Activated naive CD4-positive, alpha-beta T cell treated with anti-CD3 and anti-CD28 coated beads for 36 hours (primary cell): ENCODE measurements at regions not wholly inside any gene's neighbourhood (a gene's known extent, or its start where the extent isn't known, plus 50 kb on each side); places are given as distances from the start of the nearest gene placed in this dataset.

Experiments used
- CTCF ChIA-PET: fragments of 350-600 bp; sonication (Branson Sonifier 250); formaldehyde crosslinking; loops from one replicate; lab custom pipeline; 2021; ENCODE audit warnings: antibody characterized with exemption; lab: Charles Lee
- DNase-seq: peaks from one replicate; pipeline ENCODE4 v3.0.0-alpha.2; 2020
- H3K27ac Mint-ChIP-seq: one replicate; pipeline ENCODE4 v1.8.0; 2021; ENCODE audit warnings: mild to moderate bottlenecking, mixed read lengths
- H3K27me3 Mint-ChIP-seq: one replicate; pipeline ENCODE4 v1.8.0; 2021; ENCODE audit warnings: low read depth, mixed read lengths
- H3K36me3 Mint-ChIP-seq: one replicate; pipeline ENCODE4 v1.8.0; 2021; ENCODE audit warnings: low read depth, mixed read lengths
- H3K4me1 Mint-ChIP-seq: one replicate; pipeline ENCODE4 v1.8.0; 2021; ENCODE audit warnings: low read depth, mixed read lengths
- H3K4me3 Mint-ChIP-seq: one replicate; pipeline ENCODE4 v1.8.0; 2021; ENCODE audit warnings: mild to moderate bottlenecking, moderate library complexity, mixed read lengths
- H3K9me3 Mint-ChIP-seq: one replicate; pipeline ENCODE4 v1.8.0; 2021; ENCODE audit warnings: mixed read lengths
- intact Hi-C: fragments of 100-400 bp; cut with micrococcal nuclease; formaldehyde crosslinking; loops from one replicate; pipeline ENCODE4 v1.15.1; 2023

DNA sequence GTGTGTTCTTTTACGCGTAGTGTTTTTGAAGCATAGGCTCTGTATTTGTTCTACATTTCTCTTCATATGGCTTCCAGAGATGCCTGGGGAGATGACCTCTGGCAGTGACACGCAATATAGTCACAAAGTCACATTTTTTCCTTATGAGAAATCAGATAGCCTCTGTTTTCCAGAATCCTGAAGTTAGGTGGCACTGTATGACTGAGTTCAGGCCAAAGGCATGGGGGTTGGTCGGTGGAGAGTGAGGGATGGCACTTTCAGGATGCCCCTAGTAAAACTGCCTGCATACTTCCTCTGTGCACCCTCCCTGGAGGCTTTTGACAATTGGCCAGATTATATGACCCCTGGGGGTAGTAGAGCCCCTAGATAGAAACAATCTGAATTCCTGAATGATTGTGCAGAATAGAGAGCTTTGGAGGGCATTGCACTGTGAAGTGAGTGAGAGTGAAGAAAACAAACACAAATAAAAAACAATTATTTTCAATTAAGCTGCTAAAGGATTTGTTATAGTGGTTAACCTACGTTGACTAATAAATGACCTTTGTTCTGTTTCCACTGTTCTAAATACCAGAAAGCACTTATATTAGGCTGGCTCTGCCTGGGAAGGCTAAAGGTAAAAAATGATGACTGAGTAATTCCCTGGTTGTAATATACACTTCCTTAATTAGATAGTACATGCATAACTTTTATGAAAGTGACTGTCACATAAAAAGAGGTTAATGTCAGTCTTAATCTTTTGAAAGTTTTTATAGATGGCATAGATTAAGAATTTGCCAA lies 1660.8 kb downstream of the PLA2G4A start:
- H3K9me3 Mint-ChIP-seq = peaks cover 4% of the 10 kb centered on the region
- CTCF ChIA-PET = no interaction called here
- no peaks in the 10 kb centered on the region for H3K4me1 Mint-ChIP-seq
- no peaks in the 10 kb centered on the region for H3K27me3 Mint-ChIP-seq
- no peak overlapping the region for H3K4me3 Mint-ChIP-seq
- H3K36me3 Mint-ChIP-seq = no peaks in the 10 kb centered on the region
- H3K27ac Mint-ChIP-seq = no peak overlapping the region
- intact Hi-C loops = no loop called here
- no peak for DNase-seq

DNA sequence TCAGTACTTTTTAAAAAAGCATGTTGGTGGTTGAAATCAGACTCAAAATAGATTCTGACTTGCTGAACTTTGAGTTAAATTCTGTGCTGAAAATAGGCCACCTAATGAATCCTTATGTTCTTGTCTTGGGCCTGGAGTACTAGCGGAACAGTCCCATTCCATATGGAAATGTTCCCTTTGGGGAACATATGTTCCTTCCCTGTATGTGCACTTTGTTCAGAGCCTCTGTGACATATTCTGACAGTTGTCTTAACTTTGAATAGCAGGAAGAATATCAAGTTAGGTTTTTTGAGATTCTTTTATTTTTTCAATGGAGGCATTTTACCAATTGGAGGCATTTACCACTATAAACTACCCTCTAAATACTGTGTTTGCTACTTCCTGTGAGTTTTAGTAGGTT lies 1667.8 kb downstream of the PLA2G4A start:
- peaks cover 14% of the 10 kb centered on the region for H3K9me3 Mint-ChIP-seq
- intact Hi-C loops = no loop called here
- no peaks in the 10 kb centered on the region for H3K4me1 Mint-ChIP-seq
- no peaks in the 10 kb centered on the region for H3K36me3 Mint-ChIP-seq
- CTCF ChIA-PET = no interaction called here
- H3K4me3 Mint-ChIP-seq = no peak overlapping the region
- no peaks in the 10 kb centered on the region for H3K27me3 Mint-ChIP-seq
- no peak overlapping the region for H3K27ac Mint-ChIP-seq
- no peak for DNase-seq

DNA sequence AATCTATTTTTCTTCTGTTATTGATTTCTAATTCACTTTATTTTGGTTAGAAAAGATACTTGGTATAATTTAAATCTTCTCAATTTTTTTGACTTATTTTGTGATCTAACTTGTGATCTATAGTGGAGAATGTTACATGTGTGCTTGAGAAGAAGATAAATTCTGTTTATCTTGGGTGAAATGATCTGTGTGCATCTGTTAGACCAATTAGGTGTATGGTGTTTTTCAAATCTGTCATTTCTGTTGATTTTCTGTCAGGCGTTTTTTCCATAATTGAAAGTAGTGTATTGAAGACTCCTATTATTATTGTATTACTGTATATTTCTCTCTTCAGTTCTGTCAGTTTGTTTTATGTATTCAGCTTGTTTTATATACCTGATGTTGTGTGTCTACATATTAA lies 1668.3 kb downstream of the PLA2G4A start:
- no peak for DNase-seq
- H3K27me3 Mint-ChIP-seq = no peaks in the 10 kb centered on the region
- H3K36me3 Mint-ChIP-seq = no peaks in the 10 kb centered on the region
- H3K9me3 Mint-ChIP-seq = peaks cover 11% of the 10 kb centered on the region
- no peaks in the 10 kb centered on the region for H3K4me1 Mint-ChIP-seq
- no peak overlapping the region for H3K27ac Mint-ChIP-seq
- intact Hi-C loops = no loop called here
- CTCF ChIA-PET = interaction anchor here (0.7 kb wide), 1 partner anchor 26 kb away, joined by 3 read pairs; no protein-coding TSS in a partner anchor
- H3K4me3 Mint-ChIP-seq = no peak overlapping the region

DNA sequence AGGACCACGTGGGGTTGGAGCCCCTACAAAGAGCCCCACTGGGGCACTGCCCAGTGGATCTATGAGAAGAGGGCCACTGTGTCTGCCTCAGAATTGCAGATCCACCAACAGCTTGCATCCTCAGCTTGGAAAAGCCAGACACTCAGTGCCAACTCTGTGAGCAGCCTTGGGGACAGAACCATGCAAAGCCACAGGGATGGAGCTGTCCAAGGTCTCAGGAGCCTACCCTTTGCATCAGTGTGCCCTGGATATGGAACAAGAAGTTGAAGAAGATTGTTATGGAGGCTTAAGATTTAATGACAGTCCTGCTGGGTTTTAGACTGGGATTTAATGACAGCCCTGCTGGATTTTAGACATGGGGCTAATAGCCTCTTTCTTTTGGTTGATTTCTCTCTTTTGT lies 1670.9 kb downstream of the PLA2G4A start:
- CTCF ChIA-PET = no interaction called here

DNA sequence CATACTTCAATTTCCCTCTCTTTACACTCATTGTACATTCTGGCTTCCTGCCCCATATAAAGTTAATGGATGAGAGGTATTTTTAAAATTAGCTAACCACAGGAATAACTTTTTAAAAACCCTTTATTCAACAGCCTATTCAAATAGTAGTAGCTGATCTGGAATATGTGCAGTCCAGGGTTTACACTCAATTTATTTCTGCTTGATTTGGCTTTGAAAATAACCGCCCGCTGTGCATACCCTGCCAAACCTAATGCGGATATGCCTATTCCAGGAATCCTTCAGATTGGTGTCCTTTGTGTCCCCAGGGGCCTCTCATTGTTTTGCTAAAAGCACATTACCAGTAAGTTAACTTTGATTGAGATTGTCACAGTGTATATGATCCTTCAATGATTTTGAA lies 1686.2 kb downstream of the PLA2G4A start:
- CTCF ChIA-PET = no interaction called here
- DNase-seq = no peak
- no peaks in the 10 kb centered on the region for H3K4me1 Mint-ChIP-seq
- no peaks in the 10 kb centered on the region for H3K27me3 Mint-ChIP-seq
- intact Hi-C loops = no loop called here
- H3K36me3 Mint-ChIP-seq = no peaks in the 10 kb centered on the region
- peaks cover 7% of the 10 kb centered on the region for H3K9me3 Mint-ChIP-seq
- no peak overlapping the region for H3K4me3 Mint-ChIP-seq
- H3K27ac Mint-ChIP-seq = no peak overlapping the region

More for the DNA sequence above, 1670.9 kb downstream of the PLA2G4A start:
- no peak overlapping the region for H3K4me3 Mint-ChIP-seq
- H3K36me3 Mint-ChIP-seq = no peaks in the 10 kb centered on the region
- DNase-seq = no peak
- intact Hi-C loops = no loop called here
- H3K27ac Mint-ChIP-seq = no peak overlapping the region
- no peaks in the 10 kb centered on the region for H3K27me3 Mint-ChIP-seq
- no peaks in the 10 kb centered on the region for H3K4me1 Mint-ChIP-seq
- H3K9me3 Mint-ChIP-seq = peaks cover 9% of the 10 kb centered on the region

DNA sequence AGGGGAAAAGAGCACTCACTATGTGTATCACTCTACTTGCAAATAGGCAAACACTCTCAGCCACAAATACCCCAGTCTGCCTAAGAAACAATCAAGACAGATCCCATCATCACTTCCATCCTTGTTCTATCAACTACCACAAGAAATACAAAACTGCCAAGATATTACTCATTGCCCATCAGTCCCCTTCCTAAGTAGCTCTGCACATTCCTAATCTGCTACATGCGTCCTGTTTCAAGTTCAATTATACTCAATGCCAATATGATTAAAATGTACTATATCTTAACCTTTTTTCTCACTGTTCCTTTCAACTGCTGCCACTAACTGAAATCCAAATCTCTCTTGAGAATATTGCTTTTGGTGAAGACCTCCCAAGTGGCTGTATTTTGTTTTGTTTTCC lies 1688.4 kb downstream of the PLA2G4A start:
- Mint-ChIP-seq H3K36me3 (no peaks in the 10 kb centered on the region), H3K4me3 (no peak overlapping the region), H3K4me1 (no peaks in the 10 kb centered on the region), H3K27me3 (no peaks in the 10 kb centered on the region), H3K27ac (no peak overlapping the region), H3K9me3 (peaks cover 6% of the 10 kb centered on the region)
- intact Hi-C loops = no loop called here
- CTCF ChIA-PET = interaction anchor here (0.6 kb wide), 1 partner anchor 428 kb away, joined by 3 read pairs; no protein-coding TSS in a partner anchor
- DNase-seq = no peak

DNA sequence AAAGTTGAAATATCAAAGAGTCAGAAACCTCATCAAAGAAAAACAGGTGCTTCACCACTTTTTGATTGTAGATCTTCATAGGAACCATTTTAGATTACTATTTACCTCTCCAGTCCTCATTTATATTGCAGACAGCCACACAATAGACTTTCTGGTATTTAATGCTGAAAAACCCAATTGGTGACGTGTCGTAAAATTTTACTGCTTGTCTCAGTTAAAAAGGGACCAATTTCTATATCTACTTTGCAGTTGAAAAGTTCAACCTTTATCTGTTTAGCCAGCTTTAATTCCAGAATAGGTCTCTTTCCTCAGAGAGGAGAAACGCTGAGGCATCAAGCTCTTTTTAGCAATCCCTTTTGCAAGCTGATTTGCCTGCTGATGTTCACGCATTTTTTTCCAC lies 1722.4 kb downstream of the PLA2G4A start:
- no peak overlapping the region for H3K4me3 Mint-ChIP-seq
- H3K9me3 Mint-ChIP-seq = no peaks in the 10 kb centered on the region
- H3K4me1 Mint-ChIP-seq = no peaks in the 10 kb centered on the region
- CTCF ChIA-PET = no interaction called here
- DNase-seq = no peak
- intact Hi-C loops = no loop called here
- H3K27me3 Mint-ChIP-seq = no peaks in the 10 kb centered on the region
- H3K27ac Mint-ChIP-seq = no peak overlapping the region
- H3K36me3 Mint-ChIP-seq = no peaks in the 10 kb centered on the region

DNA sequence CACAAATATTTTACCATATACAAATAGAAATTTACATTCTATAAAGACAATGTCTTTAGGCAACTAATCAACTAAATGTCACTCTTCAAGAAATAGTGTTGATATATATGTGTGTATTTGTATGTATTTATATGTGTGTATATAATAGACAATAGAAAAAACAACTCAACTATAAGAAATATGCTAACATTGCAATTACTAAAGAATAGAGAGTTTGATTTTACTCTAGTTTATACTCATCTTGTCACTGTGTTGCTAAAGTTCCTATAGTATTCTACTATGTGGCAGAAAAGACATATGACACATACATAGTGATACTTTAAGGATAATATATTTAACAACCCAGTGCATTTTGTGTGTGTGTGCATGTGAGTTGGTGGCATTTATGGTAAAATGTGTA lies 1728.3 kb downstream of the PLA2G4A start:
- CTCF ChIA-PET = interaction anchor here (0.7 kb wide), 1 partner anchor 11 kb away, joined by 3 read pairs; no protein-coding TSS in a partner anchor
- no peak for DNase-seq
- Mint-ChIP-seq H3K4me3 (no peak overlapping the region), H3K27ac (no peak overlapping the region), H3K9me3 (peaks cover 2% of the 10 kb centered on the region), H3K27me3 (no peaks in the 10 kb centered on the region), H3K4me1 (no peaks in the 10 kb centered on the region), H3K36me3 (no peaks in the 10 kb centered on the region)
- intact Hi-C loops = no loop called here

DNA sequence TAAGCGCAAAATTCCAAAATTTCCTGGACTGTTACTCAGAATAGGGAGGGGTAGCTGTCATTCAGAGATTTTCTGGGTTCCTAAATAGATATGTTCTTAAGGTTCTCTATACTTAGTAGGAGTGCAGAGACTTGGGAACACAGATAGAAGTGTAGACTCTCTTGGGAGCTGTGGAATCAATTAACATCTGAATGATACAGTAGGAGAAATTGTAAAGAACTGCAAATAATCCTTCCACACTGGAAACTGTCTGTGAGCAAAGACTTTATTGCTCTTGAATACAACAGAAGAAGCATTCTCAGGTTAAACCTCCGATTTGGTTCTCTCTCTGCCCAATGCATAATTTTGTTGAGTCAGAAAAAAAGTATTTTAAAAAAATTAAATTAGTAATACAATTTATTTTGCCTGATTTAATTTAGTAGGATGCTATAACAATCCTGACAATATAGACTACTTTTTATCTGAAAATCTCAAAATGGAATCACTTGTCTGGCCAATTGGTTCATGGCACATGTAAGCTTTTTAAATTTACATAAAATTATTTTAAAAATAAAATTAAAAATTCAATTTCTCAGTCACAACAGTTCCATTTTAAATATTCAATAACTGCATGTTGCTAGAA lies 1754.3 kb downstream of the PLA2G4A start:
- H3K36me3 Mint-ChIP-seq = no peaks in the 10 kb centered on the region
- H3K27ac Mint-ChIP-seq = no peak overlapping the region
- intact Hi-C loops = no loop called here
- H3K27me3 Mint-ChIP-seq = no peaks in the 10 kb centered on the region
- CTCF ChIA-PET = no interaction called here
- no peaks in the 10 kb centered on the region for H3K4me1 Mint-ChIP-seq
- peaks cover 2% of the 10 kb centered on the region for H3K9me3 Mint-ChIP-seq
- no peak for DNase-seq
- H3K4me3 Mint-ChIP-seq = no peak overlapping the region

DNA sequence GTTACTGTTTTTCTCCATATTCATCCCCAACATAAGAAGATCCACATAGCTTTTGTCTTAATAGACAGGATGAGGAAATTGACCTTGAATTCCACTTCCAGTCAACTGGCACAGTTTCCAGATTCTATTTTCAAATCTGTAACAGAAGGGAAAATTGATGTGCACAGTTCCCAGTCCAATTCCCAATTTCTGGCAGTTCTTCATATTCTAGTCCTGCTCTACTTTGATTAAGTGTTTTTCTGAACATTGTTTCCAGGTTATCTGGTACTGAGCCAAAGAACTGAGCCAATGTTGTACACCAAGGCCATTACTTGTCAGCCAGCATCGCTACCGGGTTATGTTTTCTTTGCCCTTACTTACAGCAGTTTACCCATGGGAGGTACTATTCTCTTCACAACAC lies 1755.4 kb downstream of the PLA2G4A start:
- no peaks in the 10 kb centered on the region for H3K27me3 Mint-ChIP-seq
- intact Hi-C loops = no loop called here
- no peak overlapping the region for H3K27ac Mint-ChIP-seq
- no peaks in the 10 kb centered on the region for H3K4me1 Mint-ChIP-seq
- H3K36me3 Mint-ChIP-seq = no peaks in the 10 kb centered on the region
- peaks cover 2% of the 10 kb centered on the region for H3K9me3 Mint-ChIP-seq
- CTCF ChIA-PET = no interaction called here
- H3K4me3 Mint-ChIP-seq = no peak overlapping the region
- no peak for DNase-seq

DNA sequence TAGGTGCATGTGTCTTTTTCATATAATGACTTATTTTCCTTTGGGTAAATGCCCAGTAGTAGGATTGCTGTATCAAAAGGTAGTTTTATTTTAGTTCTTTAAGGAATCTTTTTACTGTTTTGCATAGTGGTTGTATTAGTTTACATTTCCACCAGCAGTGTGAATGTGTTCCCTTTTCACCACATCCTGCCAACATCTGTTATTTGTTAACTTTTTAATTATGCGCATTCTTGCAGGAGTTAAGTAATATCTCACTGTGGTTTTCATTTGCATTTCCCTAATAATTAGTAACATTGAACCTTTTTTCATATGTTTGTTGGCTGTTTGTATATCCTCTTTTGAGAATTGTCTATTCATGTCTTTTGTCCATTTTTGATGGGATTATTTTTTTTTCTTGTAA lies 1761.9 kb downstream of the PLA2G4A start:
- H3K27ac Mint-ChIP-seq = no peak overlapping the region
- peaks cover 7% of the 10 kb centered on the region for H3K9me3 Mint-ChIP-seq
- no peaks in the 10 kb centered on the region for H3K4me1 Mint-ChIP-seq
- no peaks in the 10 kb centered on the region for H3K27me3 Mint-ChIP-seq
- H3K36me3 Mint-ChIP-seq = no peaks in the 10 kb centered on the region
- CTCF ChIA-PET = no interaction called here
- no peak for DNase-seq
- intact Hi-C loops = no loop called here
- no peak overlapping the region for H3K4me3 Mint-ChIP-seq

DNA sequence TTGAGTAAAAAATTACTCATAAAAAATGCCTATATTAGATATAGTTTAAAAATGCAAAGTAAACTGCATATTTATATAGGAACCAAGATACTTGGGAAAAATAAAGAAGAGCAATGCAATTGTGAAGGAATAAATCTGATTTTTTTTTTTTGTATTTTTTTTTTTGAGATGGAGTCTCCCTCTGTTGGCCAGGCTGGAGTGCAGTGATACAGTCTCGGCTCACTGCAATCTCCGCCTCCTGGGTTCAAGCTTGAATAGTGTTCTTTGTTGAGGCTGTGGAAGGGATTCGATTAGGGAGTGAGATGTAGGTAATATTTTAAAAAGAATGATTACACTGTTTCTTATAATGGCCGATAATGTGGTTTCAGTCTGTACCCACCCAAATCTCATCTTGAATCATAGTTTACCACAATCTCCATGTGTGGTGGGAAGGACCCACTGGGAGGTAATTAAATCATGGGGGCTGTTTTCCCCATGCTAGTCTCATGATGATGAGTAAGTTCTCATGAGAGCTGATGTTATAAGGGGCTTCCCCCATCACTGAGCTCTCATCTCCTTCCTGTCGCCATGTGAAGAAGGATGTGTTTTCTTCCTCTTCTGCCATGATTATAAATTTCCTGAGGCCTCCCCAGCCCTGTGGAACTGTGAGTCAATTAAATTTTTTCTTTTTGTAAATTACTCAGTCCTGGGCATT lies 1765.9 kb downstream of the PLA2G4A start:
- CTCF ChIA-PET = interaction anchor here (0.6 kb wide), 1 partner anchor 39 kb away, joined by 3 read pairs; no protein-coding TSS in a partner anchor
- H3K36me3 Mint-ChIP-seq = no peaks in the 10 kb centered on the region
- peaks cover 7% of the 10 kb centered on the region for H3K9me3 Mint-ChIP-seq
- no peak overlapping the region for H3K27ac Mint-ChIP-seq
- no peak overlapping the region for H3K4me3 Mint-ChIP-seq
- intact Hi-C loops = no loop called here
- no peaks in the 10 kb centered on the region for H3K27me3 Mint-ChIP-seq
- DNase-seq = no peak
- H3K4me1 Mint-ChIP-seq = no peaks in the 10 kb centered on the region
